ENCODE measurements at regions not wholly inside any gene's neighbourhood (a gene's known extent, or its start where the extent isn't known, plus 50 kb on each side); places are given as distances from the start of the nearest gene placed in this dataset.

GRCh38 chr7:81299711-81300110 lies 380.9 kb upstream of the SEMA3C start:
- no peak overlapping the region for H3K4me2 ChIP-seq (ENCODE audit: low read length)
- no peak for TF ChIP-seq EZH2 (IDR thresholded peaks at IDR 0.05; ENCODE audit: borderline replicate concordance, low read length)
- TF ChIP-seq, protein P1, sequence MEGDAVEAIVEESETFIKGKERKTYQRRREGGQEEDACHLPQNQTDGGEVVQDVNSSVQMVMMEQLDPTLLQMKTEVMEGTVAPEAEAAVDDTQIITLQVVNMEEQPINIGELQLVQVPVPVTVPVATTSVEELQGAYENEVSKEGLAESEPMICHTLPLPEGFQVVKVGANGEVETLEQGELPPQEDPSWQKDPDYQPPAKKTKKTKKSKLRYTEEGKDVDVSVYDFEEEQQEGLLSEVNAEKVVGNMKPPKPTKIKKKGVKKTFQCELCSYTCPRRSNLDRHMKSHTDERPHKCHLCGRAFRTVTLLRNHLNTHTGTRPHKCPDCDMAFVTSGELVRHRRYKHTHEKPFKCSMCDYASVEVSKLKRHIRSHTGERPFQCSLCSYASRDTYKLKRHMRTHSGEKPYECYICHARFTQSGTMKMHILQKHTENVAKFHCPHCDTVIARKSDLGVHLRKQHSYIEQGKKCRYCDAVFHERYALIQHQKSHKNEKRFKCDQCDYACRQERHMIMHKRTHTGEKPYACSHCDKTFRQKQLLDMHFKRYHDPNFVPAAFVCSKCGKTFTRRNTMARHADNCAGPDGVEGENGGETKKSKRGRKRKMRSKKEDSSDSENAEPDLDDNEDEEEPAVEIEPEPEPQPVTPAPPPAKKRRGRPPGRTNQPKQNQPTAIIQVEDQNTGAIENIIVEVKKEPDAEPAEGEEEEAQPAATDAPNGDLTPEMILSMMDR (IDR thresholded peaks at IDR 0.05; ENCODE audit: low read length), result no peak
- no peaks in the 10 kb centered on the region for H3F3A ChIP-seq (ENCODE audit: insufficient read depth, low read length)

DNA sequence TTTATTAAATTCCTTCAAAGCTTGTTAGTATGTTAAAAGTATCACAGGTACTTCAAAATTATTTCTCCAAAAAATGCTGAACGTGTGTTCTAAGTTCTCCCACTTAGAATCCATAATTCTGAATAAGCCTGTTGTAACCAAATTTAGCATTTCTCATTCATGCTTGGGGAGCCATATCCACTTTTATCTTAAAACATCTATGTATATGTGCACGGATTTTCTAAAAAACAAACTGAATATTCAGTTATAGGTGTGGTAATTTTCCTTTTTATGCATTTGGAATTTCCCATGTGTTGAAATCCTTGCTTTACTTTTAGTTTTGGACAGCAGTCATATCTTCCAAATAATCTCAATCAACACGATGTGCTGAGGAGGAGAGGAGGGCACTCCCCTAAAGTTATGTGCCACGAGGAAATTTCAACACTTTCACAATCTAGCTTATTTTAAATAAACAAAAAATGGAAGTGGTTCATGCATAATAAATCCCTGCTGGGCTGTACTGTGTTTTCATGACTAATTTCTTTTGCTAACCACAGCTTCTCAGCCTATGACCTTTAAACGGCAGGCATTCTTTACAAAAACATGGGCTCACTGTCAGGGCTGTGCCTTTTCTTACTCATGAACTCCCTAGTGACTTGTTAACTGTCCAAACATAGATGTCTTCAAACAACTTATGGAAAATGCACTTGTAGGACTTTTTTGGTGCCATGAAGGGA lies 380.3 kb upstream of the SEMA3C start:
- no peak overlapping the region for H3K9ac ChIP-seq (ENCODE audit: low read length)
- TF ChIP-seq, protein P1 (IDR thresholded peaks at IDR 0.05; ENCODE audit: low read length), result no peak
- no peaks in the 10 kb centered on the region for H3K79me2 ChIP-seq (ENCODE audit: insufficient read depth, low read length)
- H3K36me3 ChIP-seq (ENCODE audit: insufficient read depth, low read length), result no peaks in the 10 kb centered on the region
- no peak overlapping the region for H3K27ac ChIP-seq (ENCODE audit: low read depth, low read length, poor library complexity, severe bottlenecking)
- H3F3A ChIP-seq (ENCODE audit: insufficient read depth, low read length), result no peaks in the 10 kb centered on the region
- no peaks in the 10 kb centered on the region for H3K27me3 ChIP-seq (ENCODE audit: insufficient read depth, low read length)
- no peak overlapping the region for H3K4me3 ChIP-seq (ENCODE audit: low read depth, low read length, poor library complexity, severe bottlenecking)
- no peaks in the 10 kb centered on the region for H4K20me1 ChIP-seq (ENCODE audit: insufficient read depth, low read length)
- H3K9me2 ChIP-seq (ENCODE audit: low read depth, low read length), result no peaks in the 10 kb centered on the region
- H3K9me3 ChIP-seq (ENCODE audit: low read length), result no peaks in the 10 kb centered on the region
- no peaks in the 10 kb centered on the region for H3K4me1 ChIP-seq (ENCODE audit: insufficient read depth, low read length, severe bottlenecking)
- no peak overlapping the region for H3K4me2 ChIP-seq (ENCODE audit: low read length)
- H2AFZ ChIP-seq (ENCODE audit: low read length), result no peak overlapping the region

More at GRCh38 chr7:81299711-81300110, 380.9 kb upstream of the SEMA3C start:
- Histone ChIP-seq H3K27me3 (ENCODE audit: insufficient read depth, low read length) (no peaks in the 10 kb centered on the region), H3K27ac (ENCODE audit: low read depth, low read length, poor library complexity, severe bottlenecking) (no peak overlapping the region), H4K20me1 (ENCODE audit: insufficient read depth, low read length) (no peaks in the 10 kb centered on the region), H3K9me3 (ENCODE audit: low read length) (no peaks in the 10 kb centered on the region), H3K9ac (ENCODE audit: low read length) (no peak overlapping the region), H2AFZ (ENCODE audit: low read length) (no peak overlapping the region), H3K4me3 (ENCODE audit: low read depth, low read length, poor library complexity, severe bottlenecking) (no peak overlapping the region), H3K36me3 (ENCODE audit: insufficient read depth, low read length) (no peaks in the 10 kb centered on the region), H3K9me2 (ENCODE audit: low read depth, low read length) (no peaks in the 10 kb centered on the region), H3K79me2 (ENCODE audit: insufficient read depth, low read length) (no peaks in the 10 kb centered on the region), H3K4me1 (ENCODE audit: insufficient read depth, low read length, severe bottlenecking) (no peaks in the 10 kb centered on the region)

DNA sequence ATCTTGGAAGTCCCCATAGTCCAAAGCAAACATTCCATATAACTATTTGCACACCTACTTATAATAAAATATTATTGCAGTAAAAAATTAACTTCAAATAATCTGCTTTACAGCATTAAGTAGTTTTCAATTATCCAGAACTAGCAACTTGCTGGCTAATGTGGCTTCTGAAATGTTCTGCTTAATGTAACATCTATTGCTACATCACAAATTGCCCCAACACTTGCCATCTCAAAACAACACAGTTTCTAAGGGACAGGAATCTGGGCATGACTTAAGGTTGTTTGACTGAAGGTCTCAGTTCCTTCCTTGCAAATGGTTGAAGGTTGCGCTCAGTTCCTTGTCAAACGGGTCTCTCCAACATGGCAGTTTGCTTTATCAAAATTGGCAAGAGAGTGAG lies 378.5 kb upstream of the SEMA3C start:
- no peak overlapping the region for H3K4me2 ChIP-seq (ENCODE audit: low read length)
- H3K9me2 ChIP-seq (ENCODE audit: low read depth, low read length), result no peaks in the 10 kb centered on the region
- no peaks in the 10 kb centered on the region for H3K79me2 ChIP-seq (ENCODE audit: insufficient read depth, low read length)
- no peaks in the 10 kb centered on the region for H3K4me1 ChIP-seq (ENCODE audit: insufficient read depth, low read length, severe bottlenecking)
- no peak overlapping the region for H3K9ac ChIP-seq (ENCODE audit: low read length)
- H3F3A ChIP-seq (ENCODE audit: insufficient read depth, low read length), result no peaks in the 10 kb centered on the region
- H2AFZ ChIP-seq (ENCODE audit: low read length), result no peak overlapping the region
- no peaks in the 10 kb centered on the region for H3K27me3 ChIP-seq (ENCODE audit: insufficient read depth, low read length)
- no peak overlapping the region for H3K4me3 ChIP-seq (ENCODE audit: low read depth, low read length, poor library complexity, severe bottlenecking)
- no peaks in the 10 kb centered on the region for H3K36me3 ChIP-seq (ENCODE audit: insufficient read depth, low read length)
- H3K27ac ChIP-seq (ENCODE audit: low read depth, low read length, poor library complexity, severe bottlenecking), result no peak overlapping the region
- no peaks in the 10 kb centered on the region for H4K20me1 ChIP-seq (ENCODE audit: insufficient read depth, low read length)
- TF ChIP-seq, protein P1 (IDR thresholded peaks at IDR 0.05; ENCODE audit: low read length), result no peak
- no peak for TF ChIP-seq EZH2 (IDR thresholded peaks at IDR 0.05; ENCODE audit: borderline replicate concordance, low read length)
- H3K9me3 ChIP-seq (ENCODE audit: low read length), result no peaks in the 10 kb centered on the region

Data from OCI-LY1 (cell line).